Neuron (in vitro differentiated cells): ENCODE measurements at regions not wholly inside any gene's neighbourhood (a gene's known extent, or its start where the extent isn't known, plus 50 kb on each side); places are given as distances from the start of the nearest gene placed in this dataset.

Experiments used
- H2AFZ ChIP-seq: one replicate; pipeline ENCODE4 v1.6.1; 2013; ENCODE audit warnings: low read depth, mild to moderate bottlenecking, inconsistent platforms, low read length, moderate library complexity
- H3K27me3 ChIP-seq: one replicate; pipeline ENCODE4 v1.6.1; 2013; ENCODE audit warnings: low read length; ENCODE audit not compliant: insufficient read depth
- H3K36me3 ChIP-seq: one replicate; pipeline ENCODE4 v1.6.1; 2013; ENCODE audit warnings: low read length; ENCODE audit not compliant: insufficient read depth
- H3K4me1 ChIP-seq: one replicate; pipeline ENCODE4 v1.6.1; 2013; ENCODE audit warnings: low read length; ENCODE audit not compliant: insufficient read depth
- H3K4me3 ChIP-seq: 2 replicates; pipeline ENCODE4 v1.5.1; 2013; ENCODE audit warnings: mild to moderate bottlenecking, low read length, moderate library complexity
- H3K9me3 ChIP-seq: one replicate; pipeline ENCODE4 v1.6.1; 2013; ENCODE audit warnings: low read length

DNA sequence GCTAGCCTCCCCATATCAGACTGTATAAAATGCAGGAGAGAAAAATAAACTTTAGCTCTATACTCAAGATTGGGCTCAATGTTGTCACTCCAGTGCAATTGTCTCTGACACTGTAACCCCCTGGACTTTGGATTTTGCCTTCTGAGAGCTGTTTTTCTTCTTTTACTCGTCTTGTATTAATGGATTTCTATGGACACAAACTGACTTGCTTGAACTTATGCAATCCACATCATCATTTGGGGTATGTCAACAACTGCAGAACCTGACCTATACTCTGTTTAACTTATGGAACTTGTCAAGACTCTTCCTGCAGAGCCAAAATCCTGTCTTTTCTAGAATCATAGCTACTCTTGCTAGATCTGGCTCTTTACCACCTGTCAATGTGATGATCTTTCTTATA, 257.8 kb upstream of the DCC start:
- Histone ChIP-seq H3K27me3 (no peaks in the 10 kb centered on the region), H2AFZ (no peak overlapping the region), H3K4me3 (no peak overlapping the region), H3K4me1 (no peaks in the 10 kb centered on the region), H3K9me3 (no peaks in the 10 kb centered on the region), H3K36me3 (no peaks in the 10 kb centered on the region)

DNA sequence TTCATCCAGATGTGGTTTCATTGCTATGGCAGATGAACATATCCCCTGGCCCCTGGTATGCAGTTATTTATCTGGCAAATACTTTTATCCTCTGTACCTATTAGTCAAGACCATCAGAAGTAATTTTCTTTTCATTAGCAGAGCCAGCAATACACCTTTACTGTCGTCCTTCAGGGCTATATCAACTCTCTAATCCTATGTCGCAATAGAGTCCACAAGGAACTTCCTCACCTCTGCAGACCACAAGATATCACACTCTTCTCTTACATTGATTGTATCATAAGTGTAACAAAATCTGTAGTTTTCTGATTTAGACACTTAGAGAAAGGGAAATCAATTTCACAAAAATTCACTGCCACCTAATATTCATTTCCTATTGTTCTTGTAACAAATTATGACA, 252.9 kb upstream of the DCC start:
- Histone ChIP-seq H3K4me1 (no peaks in the 10 kb centered on the region), H3K4me3 (no peak overlapping the region), H3K9me3 (no peaks in the 10 kb centered on the region), H3K27me3 (no peaks in the 10 kb centered on the region), H2AFZ (no peak overlapping the region), H3K36me3 (no peaks in the 10 kb centered on the region)

DNA sequence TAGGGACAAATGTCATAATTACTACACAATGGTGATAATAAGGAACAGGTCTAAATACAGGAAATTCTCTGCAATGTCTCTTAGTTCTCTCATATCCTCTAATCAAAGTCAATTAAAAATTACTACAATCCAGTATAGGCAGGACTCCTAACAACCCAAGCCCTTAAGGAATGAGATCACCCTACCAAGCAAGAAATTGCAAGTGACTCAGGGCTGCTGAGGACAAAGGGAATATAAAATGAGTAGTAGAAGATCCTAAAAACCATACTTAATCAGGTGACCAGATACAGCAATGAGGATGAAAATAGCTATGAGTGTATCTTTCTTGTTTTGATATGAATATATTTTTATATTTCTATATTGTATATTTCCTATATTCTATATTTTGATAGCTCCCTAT, 250.0 kb upstream of the DCC start:
- H3K9me3 ChIP-seq: no peaks in the 10 kb centered on the region
- H3K4me3 ChIP-seq: no peak overlapping the region
- no peaks in the 10 kb centered on the region for H3K4me1 ChIP-seq
- H3K36me3 ChIP-seq: no peaks in the 10 kb centered on the region
- no peak overlapping the region for H2AFZ ChIP-seq
- no peaks in the 10 kb centered on the region for H3K27me3 ChIP-seq

DNA sequence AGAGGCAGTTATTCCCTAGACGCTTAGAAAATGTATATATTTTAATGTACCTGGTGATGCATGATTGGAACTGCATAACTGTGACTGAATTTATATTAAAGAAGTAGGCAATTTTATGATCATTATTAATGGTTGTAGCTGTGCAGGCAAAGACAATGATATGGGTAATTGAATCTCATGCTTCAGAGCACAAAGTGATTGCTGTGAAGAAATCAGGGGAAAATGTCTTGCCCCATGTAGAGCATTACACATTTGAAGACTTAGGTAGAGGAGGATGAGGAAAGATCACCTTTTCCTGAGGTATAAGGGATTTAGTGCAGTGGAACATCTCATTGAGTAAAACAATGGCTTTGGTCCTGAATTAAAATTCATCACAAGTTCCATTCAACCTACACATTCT, 246.8 kb upstream of the DCC start:
- no peaks in the 10 kb centered on the region for H3K9me3 ChIP-seq
- H3K4me1 ChIP-seq: no peaks in the 10 kb centered on the region
- no peaks in the 10 kb centered on the region for H3K27me3 ChIP-seq
- no peak overlapping the region for H3K4me3 ChIP-seq
- H2AFZ ChIP-seq: no peak overlapping the region
- H3K36me3 ChIP-seq: no peaks in the 10 kb centered on the region

DNA sequence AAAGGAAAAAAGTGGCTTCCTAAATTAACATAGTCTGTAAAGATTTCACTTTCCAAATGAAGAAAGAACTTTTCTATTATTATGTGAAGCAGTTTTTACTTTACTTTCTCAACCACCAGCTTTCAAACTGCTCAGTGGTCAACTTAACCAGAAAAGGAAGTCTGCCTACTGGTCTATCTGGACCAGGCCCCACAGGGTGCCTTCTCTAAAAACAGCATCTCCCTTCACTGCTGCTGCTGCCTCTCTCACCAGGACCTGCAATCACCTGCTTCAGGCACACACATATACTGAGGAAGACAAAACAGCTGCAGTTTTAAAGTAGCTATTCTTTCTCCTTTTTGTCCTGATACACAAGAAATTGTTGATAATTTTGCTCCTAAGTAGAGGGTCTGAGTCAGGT, 221.3 kb upstream of the DCC start:
- H3K36me3 ChIP-seq: no peaks in the 10 kb centered on the region
- H3K9me3 ChIP-seq: no peaks in the 10 kb centered on the region
- no peaks in the 10 kb centered on the region for H3K27me3 ChIP-seq
- no peak overlapping the region for H2AFZ ChIP-seq
- no peaks in the 10 kb centered on the region for H3K4me1 ChIP-seq
- no peak overlapping the region for H3K4me3 ChIP-seq

GRCh38 chr18:52130624-52131301, 209.2 kb upstream of the DCC start:
- Histone ChIP-seq H3K36me3 (no peaks in the 10 kb centered on the region), H3K4me3 (no peak overlapping the region), H3K4me1 (no peaks in the 10 kb centered on the region), H2AFZ (no peak overlapping the region), H3K27me3 (no peaks in the 10 kb centered on the region), H3K9me3 (no peaks in the 10 kb centered on the region)

DNA sequence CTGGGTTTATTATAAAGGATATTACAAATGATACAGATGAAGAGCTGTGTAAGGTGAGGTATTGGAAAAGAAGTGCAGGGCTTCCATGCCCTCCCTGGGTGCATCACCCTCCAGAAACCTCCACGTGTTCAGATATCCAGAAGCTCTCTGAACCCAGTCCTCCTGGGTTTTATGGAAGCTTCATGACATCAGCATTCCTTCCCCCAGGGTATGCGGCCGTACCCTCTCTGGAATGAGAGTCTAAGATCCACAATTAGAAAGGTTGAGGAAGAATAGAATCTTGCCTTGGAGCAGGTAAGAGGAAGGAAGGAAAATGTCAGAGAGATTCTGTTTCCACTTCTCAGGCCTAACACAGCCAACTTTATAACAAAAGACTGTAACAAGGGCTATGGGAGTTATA, 208.2 kb upstream of the DCC start:
- no peak overlapping the region for H3K4me3 ChIP-seq
- no peaks in the 10 kb centered on the region for H3K36me3 ChIP-seq
- H3K27me3 ChIP-seq: no peaks in the 10 kb centered on the region
- H2AFZ ChIP-seq: no peak overlapping the region
- no peaks in the 10 kb centered on the region for H3K4me1 ChIP-seq
- H3K9me3 ChIP-seq: no peaks in the 10 kb centered on the region

DNA sequence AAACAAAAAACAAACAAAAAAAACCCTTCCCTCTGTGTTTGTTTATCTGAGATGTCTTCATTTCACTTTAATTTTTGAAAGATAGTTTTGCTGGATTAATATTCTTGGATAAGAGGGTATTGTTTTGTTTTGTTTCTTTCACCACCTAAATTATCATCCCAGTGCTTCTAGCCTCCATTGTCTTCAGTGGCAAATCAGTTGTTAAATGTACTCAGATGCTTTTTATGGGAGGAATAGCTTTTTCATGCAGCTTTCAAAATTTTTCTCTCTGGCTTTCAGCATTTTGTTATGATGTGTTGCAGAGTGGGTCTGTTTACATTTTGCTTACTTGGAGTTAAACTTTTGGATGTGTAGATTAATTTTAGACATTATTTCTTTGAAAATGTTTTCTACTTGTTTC, 203.5 kb upstream of the DCC start:
- H3K36me3 ChIP-seq: no peaks in the 10 kb centered on the region
- H2AFZ ChIP-seq: no peak overlapping the region
- peaks cover 2% of the 10 kb centered on the region for H3K4me1 ChIP-seq
- no peaks in the 10 kb centered on the region for H3K27me3 ChIP-seq
- no peak overlapping the region for H3K4me3 ChIP-seq
- H3K9me3 ChIP-seq: no peaks in the 10 kb centered on the region

DNA sequence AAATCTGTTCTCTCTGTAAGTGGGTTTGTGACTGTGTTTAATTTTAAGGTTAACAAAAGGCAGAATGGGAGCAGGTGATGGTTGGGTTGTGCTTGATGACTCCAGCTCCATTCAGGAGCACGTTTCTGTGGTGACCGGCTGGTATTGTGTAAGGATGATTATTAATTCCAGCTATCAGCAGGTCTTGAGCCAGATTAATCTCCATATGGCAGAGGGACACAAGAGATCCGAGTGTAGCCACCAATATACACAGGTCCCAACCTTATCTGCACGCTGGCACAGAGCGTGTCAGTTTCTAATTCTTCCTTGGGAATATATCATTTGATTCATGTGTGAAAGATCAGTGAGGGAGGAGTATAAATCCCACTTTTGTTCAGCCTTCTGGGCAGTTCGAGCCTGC, 199.0 kb upstream of the DCC start:
- Histone ChIP-seq H3K27me3 (no peaks in the 10 kb centered on the region), H3K4me1 (peaks cover 2% of the 10 kb centered on the region), H3K4me3 (no peak overlapping the region), H3K9me3 (no peaks in the 10 kb centered on the region), H3K36me3 (no peaks in the 10 kb centered on the region), H2AFZ (no peak overlapping the region)

- H3K4me3 ChIP-seq: no peak overlapping the region
- H3K27me3 ChIP-seq: no peaks in the 10 kb centered on the region
- no peak overlapping the region for H2AFZ ChIP-seq
- no peaks in the 10 kb centered on the region for H3K9me3 ChIP-seq
- no peaks in the 10 kb centered on the region for H3K36me3 ChIP-seq
- H3K4me1 ChIP-seq: no peaks in the 10 kb centered on the region
These were observed 189.9 kb upstream of the DCC start for GRCh38 chr18:52150050-52150449.

GRCh38 chr18:52152036-52152435, 188.0 kb upstream of the DCC start:
- no peaks in the 10 kb centered on the region for H3K27me3 ChIP-seq
- no peaks in the 10 kb centered on the region for H3K4me1 ChIP-seq
- no peak overlapping the region for H3K4me3 ChIP-seq
- H3K36me3 ChIP-seq: no peaks in the 10 kb centered on the region
- no peak overlapping the region for H2AFZ ChIP-seq
- no peaks in the 10 kb centered on the region for H3K9me3 ChIP-seq

- Histone ChIP-seq H3K4me1 (no peaks in the 10 kb centered on the region), H2AFZ (no peak overlapping the region), H3K4me3 (no peak overlapping the region), H3K9me3 (no peaks in the 10 kb centered on the region), H3K27me3 (no peaks in the 10 kb centered on the region), H3K36me3 (no peaks in the 10 kb centered on the region)
These were observed 183.8 kb upstream of the DCC start for GRCh38 chr18:52156166-52156565.

DNA sequence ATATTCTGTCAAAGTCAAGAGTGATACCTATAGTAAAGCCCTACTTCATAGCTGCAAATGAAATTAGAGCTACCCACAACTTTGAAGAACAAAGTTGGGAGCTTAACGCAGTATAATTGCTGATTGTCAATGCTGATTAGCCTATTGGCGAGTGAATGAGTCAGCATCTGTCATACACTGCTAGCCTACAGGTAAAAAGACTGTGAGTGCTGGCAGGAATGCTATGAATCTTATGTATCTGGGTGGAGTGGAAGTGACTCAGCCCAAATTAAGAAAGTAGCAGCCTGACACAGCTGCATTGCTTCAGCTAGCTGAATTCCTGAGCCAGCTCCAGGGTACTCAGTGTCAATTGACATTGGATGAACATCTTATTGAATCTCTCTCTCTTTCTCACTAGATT, 179.4 kb upstream of the DCC start:
- H3K4me3 ChIP-seq: no peak overlapping the region
- no peak overlapping the region for H2AFZ ChIP-seq
- H3K4me1 ChIP-seq: no peaks in the 10 kb centered on the region
- no peaks in the 10 kb centered on the region for H3K9me3 ChIP-seq
- H3K27me3 ChIP-seq: no peaks in the 10 kb centered on the region
- H3K36me3 ChIP-seq: no peaks in the 10 kb centered on the region

DNA sequence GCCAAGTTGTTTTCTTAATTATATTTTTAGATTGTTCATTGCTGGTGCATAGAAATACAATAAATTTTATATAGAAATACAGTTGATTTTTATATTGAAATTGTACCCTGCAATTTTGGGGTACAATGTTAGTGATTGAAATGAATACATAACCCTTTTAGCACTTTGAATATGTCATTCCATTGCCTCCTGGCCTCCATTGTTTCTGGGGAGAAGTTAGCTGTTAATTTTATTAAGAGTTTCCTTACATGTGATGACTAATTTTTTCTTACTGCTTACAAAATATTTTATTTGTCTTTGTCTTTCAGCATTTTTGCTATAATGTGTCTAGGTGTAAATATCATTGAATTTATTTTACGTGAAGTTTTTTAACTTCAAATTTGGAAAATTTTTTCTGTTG, 176.5 kb upstream of the DCC start:
- Histone ChIP-seq H3K4me1 (no peaks in the 10 kb centered on the region), H3K9me3 (no peaks in the 10 kb centered on the region), H3K4me3 (no peak overlapping the region), H3K36me3 (no peaks in the 10 kb centered on the region), H2AFZ (no peak overlapping the region), H3K27me3 (no peaks in the 10 kb centered on the region)
